OCI-M1 (cell line): ENCODE measurements at regions not wholly inside any gene's neighbourhood (a gene's known extent, or its start where the extent isn't known, plus 50 kb on each side); places are given as distances from the start of the nearest gene placed in this dataset.
"Not testable (repeated sequence)": the region's sequence is repeated elsewhere in the genome, so short reads cannot be mapped to it uniquely, and the experiment has no call there.

ENCODE experiments used
- DNase-seq: peaks from one replicate; lab custom pipeline; 2025; lab: John Stamatoyannopoulos, UW

DNA sequence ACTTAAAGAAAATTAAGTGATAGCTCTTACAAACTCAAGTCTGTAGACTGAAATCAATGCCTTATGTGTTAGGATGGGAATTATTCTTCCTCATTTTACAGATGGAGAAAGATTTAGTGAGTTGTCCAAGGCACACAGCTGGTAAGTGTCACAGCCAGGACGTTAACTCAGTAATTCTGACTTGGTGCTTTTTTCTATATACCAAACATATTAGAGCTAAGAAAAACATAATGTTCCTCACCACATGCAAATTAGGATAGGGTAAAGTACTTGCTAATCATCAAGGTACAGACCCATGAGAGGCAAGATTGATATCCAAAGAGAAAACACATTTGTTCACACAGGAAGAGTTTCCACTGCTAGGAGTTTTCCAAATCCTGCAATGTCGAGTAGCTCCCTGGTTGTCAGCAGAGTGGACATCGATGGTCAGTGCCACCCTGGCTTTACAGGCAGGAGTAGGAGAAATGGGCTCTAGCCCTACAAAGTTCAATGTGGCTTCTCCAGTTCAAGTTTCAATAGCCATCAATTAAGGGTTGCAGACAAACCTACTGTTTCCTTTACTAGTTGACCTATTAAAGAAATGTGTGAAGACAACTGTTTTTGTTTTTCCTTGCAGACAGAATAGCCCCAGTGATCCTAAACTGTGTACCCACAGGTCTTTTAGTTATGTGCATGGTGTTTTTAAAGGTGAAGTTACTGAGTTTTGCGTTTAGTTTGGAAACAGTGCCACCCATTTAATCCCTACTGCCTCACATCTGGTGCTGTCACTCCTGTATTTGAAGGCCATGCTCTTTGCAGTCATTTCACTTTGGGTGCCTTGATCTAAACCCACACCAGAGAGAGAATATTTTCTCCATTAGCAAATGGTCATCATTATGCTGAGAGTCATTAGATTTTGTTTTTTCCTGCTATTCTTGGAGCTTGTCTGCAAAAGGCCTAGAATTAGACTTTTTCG, 460.8 kb upstream of the SMARCA2 start:
- DNase-seq = no peak

DNA sequence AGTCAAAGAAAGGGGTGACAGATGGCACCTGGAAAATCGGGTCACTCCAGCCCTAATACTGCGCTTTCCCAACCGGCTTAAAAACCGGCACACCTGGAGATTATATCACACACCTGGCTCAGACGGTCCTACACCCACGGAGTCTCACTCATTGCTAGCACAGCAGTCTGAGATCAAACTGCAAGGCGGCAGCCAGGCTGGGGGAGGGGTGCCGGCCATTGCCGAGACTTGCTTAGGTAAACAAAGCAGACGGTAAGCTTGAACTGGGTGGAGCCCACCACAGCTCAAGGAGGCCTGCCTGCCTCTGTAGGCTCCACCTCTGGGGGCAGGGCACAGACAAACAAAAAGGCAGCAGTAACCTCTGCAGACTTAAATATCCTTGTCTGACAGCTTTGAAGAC, 456.5 kb upstream of the SMARCA2 start:
- DNase-seq = not testable (repeated sequence)

DNA sequence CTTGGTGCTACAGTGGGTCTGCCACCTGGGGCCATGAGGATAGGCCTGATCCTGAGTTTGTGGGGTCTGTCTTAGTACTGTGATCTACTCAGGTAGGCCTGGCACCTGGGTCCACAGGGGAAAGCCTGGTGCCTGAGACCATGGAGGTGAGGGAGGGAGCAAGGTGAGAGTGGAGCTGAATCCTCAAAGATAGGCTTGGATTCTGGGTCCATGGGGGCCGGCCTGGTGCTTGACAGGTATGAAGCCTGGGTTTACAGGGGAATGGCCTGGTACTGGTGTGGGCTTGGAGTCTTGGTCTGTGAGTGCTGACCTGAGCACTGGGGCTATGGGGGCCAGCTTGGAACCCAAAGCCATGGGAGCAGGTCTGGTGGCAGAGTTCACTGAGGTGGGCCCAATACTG, 439.2 kb upstream of the SMARCA2 start:
- DNase-seq = no peak

DNA sequence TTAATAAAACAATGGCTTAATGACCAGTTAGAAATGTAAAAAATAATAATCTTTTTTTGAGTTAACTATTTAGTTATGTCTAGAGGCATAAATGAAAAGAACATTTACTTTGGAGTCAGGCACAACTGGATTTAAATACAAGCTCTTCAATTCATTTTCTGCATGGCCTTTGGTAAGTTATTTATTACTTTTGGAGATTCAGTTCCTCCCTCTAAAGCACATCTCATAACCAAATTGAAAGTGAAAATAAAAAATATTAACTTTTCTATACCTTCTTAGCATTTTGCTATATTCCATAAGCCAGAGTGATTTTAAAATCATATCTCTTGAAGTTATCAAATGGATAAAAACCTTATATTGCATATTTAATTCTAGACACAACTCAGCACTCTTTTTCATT, 434.9 kb upstream of the SMARCA2 start:
- no peak for DNase-seq

DNA sequence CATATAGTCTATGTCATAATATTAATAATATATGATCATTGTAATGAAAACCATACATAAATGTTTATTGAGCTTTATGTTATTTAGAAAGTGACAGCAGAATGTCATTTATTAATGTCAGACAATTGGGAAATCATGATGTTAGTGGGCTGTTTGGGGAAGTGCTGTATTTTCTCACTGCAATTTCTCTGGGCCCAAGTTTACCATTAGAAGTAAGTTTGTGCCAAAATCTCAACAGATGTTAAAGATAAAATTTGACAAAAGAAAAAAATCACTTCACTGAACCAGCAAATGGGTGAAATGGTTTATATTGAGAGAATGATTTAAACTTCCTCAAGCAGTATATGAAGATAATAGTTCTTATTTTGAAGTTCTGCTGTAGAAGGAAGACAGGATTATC, 433.2 kb upstream of the SMARCA2 start:
- DNase-seq = no peak

DNA sequence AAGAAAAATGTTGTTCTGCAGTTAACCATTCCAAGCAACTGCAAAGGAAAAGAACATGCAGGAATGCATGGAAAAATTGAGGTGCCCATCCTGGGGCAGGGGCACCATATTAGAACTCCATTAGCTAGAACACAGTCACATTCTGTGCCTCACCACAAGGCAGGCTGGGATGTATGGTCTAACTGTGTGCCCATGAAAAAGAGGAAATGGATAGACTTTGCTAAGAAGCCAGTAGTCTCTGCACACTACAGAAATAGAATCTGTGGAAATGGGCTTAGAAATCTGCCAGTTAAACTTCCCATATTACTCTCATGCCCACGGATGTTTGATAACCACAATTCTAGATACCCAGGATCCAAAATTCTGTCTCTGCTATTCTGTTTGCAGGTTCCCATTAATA, 423.8 kb upstream of the SMARCA2 start:
- DNase-seq = no peak

DNA sequence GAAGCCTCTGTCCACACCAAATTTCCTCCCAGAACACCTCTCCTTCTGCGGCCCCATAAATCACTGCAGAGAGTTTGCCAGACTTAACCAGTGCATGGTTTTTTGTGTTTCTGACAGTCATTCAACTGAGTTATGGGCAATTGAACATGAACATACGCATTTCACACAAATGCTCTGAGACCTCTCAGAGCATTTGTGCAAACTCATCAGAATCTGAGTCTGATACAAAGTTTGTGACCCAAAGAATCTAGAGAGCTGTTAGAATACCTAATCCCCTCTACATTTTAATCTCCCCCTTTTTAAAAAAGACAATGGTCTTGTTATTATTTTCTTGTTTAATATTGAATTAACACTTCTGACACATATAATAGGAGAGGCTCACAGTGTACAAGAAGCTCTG, 416.9 kb upstream of the SMARCA2 start:
- no peak for DNase-seq

DNA sequence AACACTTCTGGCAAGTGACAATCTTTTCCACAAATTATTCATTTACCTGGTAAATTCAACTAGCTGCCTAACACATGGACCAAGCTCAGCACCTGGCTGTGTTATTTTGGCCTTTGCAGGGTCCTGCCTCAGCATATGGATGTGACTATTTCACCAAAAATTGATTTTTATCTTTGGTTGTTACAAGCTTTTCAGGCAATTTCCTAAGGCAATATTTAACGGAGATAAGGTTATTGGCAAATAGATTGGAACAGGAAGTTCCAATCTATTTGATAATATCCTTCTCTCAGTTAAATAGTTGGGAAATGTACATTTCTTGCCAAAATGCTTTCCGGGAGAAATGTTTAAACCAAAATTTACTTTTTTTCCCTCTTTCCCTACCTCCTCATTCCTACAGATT, 415.2 kb upstream of the SMARCA2 start:
- DNase-seq = no peak

DNA sequence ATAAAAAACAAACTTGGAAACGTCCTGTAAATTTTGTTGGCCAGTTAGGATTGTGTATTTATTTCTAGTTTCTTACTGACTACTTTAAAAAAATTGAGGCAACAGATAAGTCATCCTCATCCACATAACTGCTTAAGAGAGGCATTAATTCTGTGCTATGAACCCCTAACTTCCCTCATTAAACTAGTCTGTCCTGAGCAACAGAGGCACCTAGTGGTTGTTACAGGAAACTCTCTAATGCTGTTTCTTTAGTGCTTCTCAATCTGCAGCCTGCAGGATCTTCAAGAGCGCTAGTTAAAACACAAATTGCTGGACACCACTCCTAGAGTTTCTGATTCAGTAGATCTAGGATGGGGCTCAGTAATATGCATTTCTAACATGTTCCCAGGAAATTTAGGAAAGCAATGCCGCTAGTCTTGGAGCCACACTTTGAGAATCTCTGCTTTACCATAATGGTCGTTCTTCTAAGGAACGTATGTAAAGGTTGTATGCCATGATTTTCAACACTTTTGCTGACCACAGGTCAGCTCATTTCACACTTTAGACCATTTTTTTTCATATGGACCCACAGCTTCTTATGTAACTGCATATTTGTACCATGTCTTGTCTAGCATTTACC, 410.1 kb upstream of the SMARCA2 start:
- peak; percentile 38 for DNase-seq

DNA sequence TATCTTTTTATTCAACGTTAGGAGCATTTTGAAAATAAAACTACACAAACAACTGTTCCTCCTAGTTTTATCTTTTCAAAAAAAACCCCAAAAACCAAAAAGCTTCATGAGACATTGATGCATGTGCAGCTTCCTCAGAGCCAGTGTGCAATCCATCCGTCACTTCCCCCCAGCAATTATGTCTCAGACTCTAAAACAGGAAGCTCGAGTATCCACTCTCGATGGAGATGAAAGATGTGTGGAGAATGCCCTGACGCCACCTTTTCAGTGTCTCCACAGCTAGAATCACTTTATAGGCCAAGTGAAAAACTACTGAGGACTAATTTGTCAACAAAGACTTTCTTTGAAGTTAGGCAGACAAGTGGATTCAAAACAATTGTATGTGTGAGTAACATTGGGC, 408.9 kb upstream of the SMARCA2 start:
- peak; percentile 4 for DNase-seq

DNA sequence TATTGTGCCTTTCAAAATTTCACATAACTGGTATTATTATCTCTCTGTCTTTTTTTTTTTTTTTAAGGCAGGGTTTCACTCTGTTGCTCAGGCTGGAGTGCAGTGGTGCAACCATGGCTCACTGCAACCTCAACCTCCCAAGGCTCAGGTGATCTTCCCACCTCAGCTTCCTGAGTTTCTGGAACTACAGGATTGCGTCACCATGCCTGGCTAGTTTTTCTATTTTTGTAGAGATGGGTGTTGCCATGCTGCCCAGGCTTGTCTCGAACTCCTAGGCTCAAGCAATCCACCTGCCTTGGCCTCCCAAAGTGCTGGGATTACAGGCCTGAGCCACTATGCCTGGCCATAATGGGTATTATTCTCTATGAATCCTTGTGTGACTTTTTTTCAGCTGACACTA, 402.3 kb upstream of the SMARCA2 start:
- DNase-seq = no peak

DNA sequence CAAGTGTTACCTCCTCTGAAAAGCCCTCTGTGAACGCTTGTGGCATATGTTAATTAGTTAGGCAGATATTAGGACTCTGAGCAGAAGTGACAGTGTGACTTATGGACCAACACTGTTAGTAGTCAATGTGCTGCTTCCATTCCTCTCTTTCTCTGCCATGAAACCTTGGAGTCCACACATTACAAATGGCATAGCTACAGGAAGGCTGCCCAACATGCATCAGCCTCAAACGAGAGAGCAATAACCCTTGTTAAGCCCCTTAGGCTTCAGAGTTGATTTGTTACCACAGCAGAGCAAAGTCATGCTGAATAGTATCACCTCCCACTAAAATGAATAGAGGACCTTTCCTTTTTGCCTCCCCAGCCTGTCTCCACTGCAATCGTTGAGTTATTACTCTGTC, 397.7 kb upstream of the SMARCA2 start:
- DNase-seq = no peak

DNA sequence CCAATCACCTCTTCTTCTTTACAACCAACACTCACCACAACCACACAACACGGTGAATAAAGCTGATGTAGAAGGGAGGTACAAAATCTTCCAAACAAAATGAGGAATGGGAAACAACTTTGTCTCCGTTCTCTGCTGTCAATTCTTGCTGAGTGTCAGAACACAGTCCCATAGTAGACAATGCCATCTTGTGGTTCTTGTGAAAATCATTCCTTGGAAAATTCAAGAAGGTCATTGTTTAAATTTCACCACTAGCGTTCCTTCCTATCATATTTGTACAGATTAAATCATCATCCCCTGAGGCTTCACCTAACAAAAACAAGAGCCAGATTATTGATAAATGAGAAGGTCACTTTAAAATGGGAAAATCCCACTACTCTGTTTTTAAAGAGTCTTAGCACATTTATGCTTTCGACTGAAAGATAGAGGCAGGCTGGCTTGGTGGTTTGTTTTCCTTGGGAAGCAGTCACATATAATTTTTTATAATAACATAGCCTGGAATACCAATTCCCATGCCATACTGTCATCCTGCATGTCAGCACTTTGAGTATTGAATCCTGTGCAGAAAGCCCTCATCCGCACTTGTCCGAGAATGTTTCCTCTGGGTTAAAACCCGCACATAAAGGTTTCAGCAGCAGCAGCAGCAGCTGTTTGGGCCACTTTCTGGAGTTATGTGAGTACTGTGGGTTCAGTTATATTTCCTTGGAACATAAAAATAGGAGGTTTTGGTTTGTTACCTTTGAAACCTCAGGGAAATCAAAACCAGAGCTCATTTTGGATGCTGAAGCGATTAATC, 395.0 kb upstream of the SMARCA2 start:
- peak; percentile 1 for DNase-seq

DNA sequence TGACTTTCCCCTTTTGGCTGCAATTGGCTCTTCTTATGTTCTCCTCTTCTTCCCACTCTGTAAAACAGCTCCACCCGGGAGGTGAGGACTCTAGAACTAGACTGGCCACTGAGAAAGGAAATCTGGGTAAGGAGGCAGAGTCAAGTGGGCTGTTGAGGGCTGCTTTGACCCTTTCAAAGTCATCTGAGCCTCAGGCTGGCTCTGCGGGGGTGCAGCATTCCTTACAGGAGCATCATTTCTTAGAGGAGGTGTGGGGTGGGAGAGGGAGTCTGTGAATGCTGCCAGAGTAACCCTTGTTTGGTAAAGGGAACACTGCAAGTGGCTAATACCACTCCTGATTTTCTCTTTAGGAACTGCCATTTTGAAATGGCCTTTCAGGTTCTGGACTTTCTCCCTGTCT, 377.7 kb upstream of the SMARCA2 start:
- DNase-seq = no peak

DNA sequence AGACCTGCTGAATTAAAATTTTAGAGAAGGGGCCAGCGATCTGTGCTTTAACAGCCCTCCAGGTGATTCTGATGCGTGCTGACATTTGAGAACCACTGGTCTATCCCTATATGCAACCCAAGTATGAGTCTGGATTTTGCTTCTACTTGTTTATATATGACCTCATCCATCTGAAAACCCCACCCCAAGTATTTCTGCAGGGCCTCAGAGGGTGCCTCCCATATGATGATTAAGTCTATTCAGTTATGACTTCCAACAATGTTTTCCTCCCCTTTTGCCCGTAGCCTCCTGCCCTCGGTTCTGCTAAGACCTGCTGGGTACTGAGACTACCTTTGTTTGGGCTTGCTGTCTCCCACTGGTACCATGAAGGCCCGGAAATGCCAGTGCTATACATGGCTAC, 376.0 kb upstream of the SMARCA2 start:
- no peak for DNase-seq

DNA sequence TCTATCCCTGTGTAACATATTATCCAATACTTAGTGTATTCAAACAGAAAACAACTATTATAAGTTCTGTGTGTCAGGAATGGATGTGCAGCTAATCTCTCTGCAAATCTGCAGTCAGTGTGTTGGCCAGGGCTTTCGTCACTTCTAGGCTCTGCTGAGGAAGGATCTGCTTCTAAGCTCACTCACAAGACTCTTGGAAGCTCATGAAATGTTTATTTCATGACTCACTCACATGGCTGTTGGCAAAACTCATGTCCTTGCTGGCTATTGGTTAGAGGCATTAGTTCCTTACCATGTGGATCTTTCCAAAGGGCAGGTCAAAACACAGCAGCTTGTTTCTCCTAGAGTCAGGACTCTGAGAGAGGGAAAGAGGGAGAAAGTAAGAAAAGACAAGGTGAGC, 367.4 kb upstream of the SMARCA2 start:
- no peak for DNase-seq

DNA sequence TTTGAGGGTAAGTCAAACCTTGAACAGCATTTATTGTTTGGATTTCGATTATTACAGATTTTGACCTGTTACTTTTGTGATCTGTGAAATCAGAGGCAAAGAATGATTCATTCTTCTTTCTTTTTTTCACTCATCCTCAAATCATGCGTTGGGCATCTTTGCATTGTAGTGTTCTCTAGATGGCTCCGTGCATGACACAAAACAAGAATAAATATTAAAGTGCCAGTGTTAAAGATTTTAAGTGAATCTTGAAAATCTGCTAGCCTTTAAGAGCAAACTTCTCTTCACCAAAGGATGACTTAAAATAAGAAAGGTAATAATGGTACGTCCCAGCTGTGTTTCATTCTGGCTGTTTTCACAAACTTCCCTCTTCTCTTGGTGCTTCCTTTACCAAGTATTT, 361.9 kb upstream of the SMARCA2 start:
- DNase-seq = no peak

DNA sequence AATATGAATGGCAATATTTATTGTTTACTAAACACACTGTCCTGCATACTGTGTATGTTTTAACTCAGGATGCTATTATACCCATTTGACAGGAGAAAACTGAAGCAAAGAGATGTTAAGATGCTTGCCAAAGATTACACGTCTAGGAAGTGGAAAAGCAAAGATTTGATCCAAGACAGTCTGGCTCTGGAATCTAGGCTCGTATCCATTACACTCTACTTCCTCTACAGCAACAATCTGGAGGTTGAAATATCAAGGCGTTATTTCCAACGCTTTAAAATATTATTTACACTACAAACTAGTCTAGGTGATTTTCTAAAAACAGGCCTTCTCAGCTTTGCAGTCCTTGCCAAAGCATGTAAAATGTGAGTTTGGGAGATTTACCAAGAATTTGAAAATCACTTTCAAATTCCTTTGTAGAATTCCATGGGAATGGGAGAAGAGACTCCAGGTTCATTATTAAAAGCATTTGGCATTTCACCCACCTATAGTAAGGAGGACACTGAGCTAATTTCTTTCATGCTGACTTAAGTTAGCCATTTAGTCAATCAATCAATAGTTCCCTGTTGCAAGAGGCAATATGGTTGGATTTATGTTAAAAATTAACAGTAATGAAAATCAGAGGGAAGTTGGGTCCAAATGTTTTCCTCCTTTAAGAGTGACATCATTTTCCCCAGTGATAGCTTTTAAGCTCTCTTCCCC, 356.3 kb upstream of the SMARCA2 start:
- DNase-seq = no peak

DNA sequence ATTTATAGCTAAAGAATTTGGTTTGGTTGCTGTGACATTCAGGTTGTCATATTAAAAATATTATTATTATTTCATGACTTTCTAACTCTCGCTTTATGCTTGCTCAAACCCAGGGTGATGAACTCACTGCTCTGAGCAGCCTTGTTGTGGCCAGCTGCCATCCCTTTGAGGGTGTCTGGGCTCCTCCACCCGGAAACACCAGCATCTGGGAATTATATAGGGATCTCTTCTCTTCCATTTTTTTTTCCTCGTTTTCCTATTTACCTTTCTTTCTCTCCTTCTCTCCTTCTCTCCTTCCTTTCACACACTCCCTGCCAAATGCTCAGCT, 355.8 kb upstream of the SMARCA2 start:
- no peak for DNase-seq

DNA sequence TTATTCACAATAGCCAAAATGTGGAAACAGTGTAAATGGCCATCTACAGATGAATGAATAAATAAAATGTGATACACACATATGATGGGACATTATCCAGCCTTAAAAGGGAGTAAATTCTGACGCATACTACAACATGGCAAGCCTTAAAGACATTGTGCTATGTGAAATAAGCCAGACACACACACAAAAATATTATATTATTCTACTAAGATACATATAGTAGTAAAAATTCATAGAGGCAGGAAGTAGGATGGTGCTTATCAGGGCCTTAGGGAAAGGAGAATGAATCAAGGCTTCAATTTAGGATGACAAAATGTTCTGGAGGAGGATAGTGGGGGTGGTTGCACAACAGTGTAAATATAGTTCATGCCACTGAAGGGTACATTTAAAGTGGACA, 346.7 kb upstream of the SMARCA2 start:
- DNase-seq = no peak

DNA sequence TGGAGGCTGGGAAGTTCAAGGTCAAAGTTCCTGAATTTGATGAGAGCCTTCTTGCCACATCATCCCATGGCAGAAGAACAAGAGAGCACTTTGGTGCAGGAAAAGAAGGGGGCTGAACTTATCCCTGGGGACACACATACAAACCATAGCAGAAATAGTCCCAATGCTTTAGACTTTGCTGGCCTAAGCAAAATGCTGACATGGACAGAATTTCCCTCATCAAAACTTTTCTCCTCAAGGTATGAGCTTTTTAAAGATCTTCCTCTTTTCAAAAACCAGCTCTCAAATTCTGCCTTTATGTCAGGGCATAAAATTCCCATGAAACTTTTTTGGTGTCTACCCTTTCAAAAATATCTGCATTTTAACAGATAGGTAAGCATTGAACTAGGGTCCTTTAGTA, 341.8 kb upstream of the SMARCA2 start:
- DNase-seq = no peak

DNA sequence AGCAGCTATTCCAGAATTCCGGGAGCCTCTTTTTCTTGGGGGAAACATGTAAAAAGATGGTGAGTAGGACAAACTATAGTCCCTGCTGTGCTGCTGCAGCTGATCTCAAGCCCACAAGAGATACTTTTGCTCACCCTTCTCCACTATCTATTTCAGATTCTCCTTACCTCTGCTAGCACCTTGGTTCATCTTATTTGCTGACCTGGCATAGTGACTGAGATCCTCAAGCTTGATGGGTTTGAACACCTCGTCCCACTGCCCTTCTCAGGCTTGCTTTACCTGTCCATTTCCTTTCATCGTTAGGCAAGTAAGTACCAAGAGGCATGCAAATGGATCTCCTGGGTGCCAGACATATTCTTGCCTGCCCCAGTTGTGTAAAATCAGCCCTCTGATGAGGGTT, 338.4 kb upstream of the SMARCA2 start:
- no peak for DNase-seq
